Lower leg skin (tissue), 4 donors: ENCODE measurements at regions not wholly inside any gene's neighbourhood (a gene's known extent, or its start where the extent isn't known, plus 50 kb on each side); places are given as distances from the start of the nearest gene placed in this dataset.

Source experiments
- DNase-seq, 2 donors: peaks; one replicate each; pipeline ENCODE4 v3.0.0-alpha.2; 2019; ENCODE audit warnings: low spot score in 2 of 2
- H3K4me3 ChIP-seq: fragments of 200-600 bp; sonication (generic); 2 replicates; pipeline ENCODE4 v1.5.1; 2017; ENCODE audit warnings: mild to moderate bottlenecking, low read depth; ENCODE audit not compliant: poor library complexity, severe bottlenecking
- CTCF ChIP-seq, 3 donors: fragments of 450-650 bp; IDR thresholded peaks; one replicate each; pipeline ENCODE4 v1.5.1; 2016; ENCODE audit warnings: antibody characterized with exemption in 3 of 3, mild to moderate bottlenecking in 3 of 3, moderate library complexity in 2 of 3
- POLR2A ChIP-seq, 2 donors: fragments of 450-650 bp; IDR thresholded peaks; one replicate each; pipeline ENCODE4 v1.6.1; 2016 to 2017; ENCODE audit warnings: antibody characterized with exemption in 2 of 2, mild to moderate bottlenecking in 1 of 2, moderate library complexity in 1 of 2
- WGBS, 2 donors: methylation state at CpG; one replicate each; pipeline ENCODE4 v1.1.5; 2018; 5-methylcytosine and 5-hydroxymethylcytosine counted together
- intact Hi-C: fragments of 100-400 bp; cut with DNase I; formaldehyde crosslinking; loops from one replicate; pipeline ENCODE4 v1.15.0; 2023; ENCODE audit warnings: low total_unique reads

GRCh38 chr2:16014041-16014787, 73.9 kb downstream of the MYCN start:
- TF ChIP-seq CTCF (IDR thresholded peaks at IDR 0.05): no peak
- no peak for TF ChIP-seq POLR2A (IDR thresholded peaks at IDR 0.05)
- intact Hi-C loops: no loop called here
- DNase-seq: no peak
- WGBS, 2 donors: 59% methylated on average over 32 of the region's 32 CpGs
- H3K4me3 ChIP-seq: no peak overlapping the region

- 36 to 37% methylated on average over 20 of the region's 20 CpGs for WGBS, 2 donors
- intact Hi-C loops: no loop called here
- H3K4me3 ChIP-seq: no peak overlapping the region
- no peak for TF ChIP-seq CTCF (IDR thresholded peaks at IDR 0.05)
- TF ChIP-seq POLR2A (IDR thresholded peaks at IDR 0.05): no peak
- DNase-seq: no peak
Measured at GRCh38 chr2:16013359-16013911, 73.1 kb downstream of the MYCN start.

- 18 to 22% methylated on average over 13 to 19 of the region's 19 CpGs for WGBS, 2 donors
- H3K4me3 ChIP-seq: no peak overlapping the region
- TF ChIP-seq CTCF (IDR thresholded peaks at IDR 0.05) (no peak), POLR2A (IDR thresholded peaks at IDR 0.05) (no peak)
- intact Hi-C loops: no loop called here
- DNase-seq: no peak
Measured at GRCh38 chr2:16012626-16013358, 72.4 kb downstream of the MYCN start.

- 75 to 86% methylated on average over 2 of the region's 2 CpGs for WGBS, 2 donors
Measured at GRCh38 chr2:16012029-16012596, 71.8 kb downstream of the MYCN start.

GRCh38 chr2:16011621-16011960, 71.2 kb downstream of the MYCN start:
- no peak overlapping the region for H3K4me3 ChIP-seq
- no peak for TF ChIP-seq POLR2A (IDR thresholded peaks at IDR 0.05)
- TF ChIP-seq CTCF (IDR thresholded peaks at IDR 0.05): no peak
- 91 to 93% methylated on average over 2 of the region's 2 CpGs for WGBS, 2 donors
- DNase-seq: no peak
- intact Hi-C loops: no loop called here

More at GRCh38 chr2:16012029-16012596, 71.8 kb downstream of the MYCN start:
- H3K4me3 ChIP-seq: no peak overlapping the region
- DNase-seq: no peak
- TF ChIP-seq CTCF (IDR thresholded peaks at IDR 0.05) (no peak), POLR2A (IDR thresholded peaks at IDR 0.05) (no peak)
- intact Hi-C loops: no loop called here
